ENCODE measurements at regions not wholly inside any gene's neighbourhood (a gene's known extent, or its start where the extent isn't known, plus 50 kb on each side); places are given as distances from the start of the nearest gene placed in this dataset.
"Not testable (repeated sequence)": the region's sequence is repeated elsewhere in the genome, so short reads cannot be mapped to it uniquely, and the experiment has no call there.

GRCh38 chr2:175847128-175847527, 154.9 kb downstream of the LNPK start:
- Histone ChIP-seq H3K4me3 (no peak overlapping the region), H3K27ac (no peak overlapping the region), H3K4me1 (no peaks in the 10 kb centered on the region), H3K9me3 (peaks cover 0 to 4% (median 0%) of the 10 kb centered on the region in 4 donors), H3K27me3 (no peaks in the 10 kb centered on the region), H3K36me3 (no peaks in the 10 kb centered on the region)
- peak in 1 of 2 donors; percentile 30 for DNase-seq
- no peak for TF ChIP-seq CTCF (IDR thresholded peaks at IDR 0.05)
- TF ChIP-seq POLR2AphosphoS5 (IDR thresholded peaks at IDR 0.05) = no peak
- TF ChIP-seq EP300 (IDR thresholded peaks at IDR 0.05) = no peak
- no peak for TF ChIP-seq POLR2A (IDR thresholded peaks at IDR 0.05)
- intact Hi-C loops (cut with DNase I; ENCODE audit: low total_unique reads) = no loop called here

- DNase-seq = no peak
- Histone ChIP-seq H3K4me1 (no peaks in the 10 kb centered on the region), H3K4me3 (no peak overlapping the region), H3K36me3 (no peaks in the 10 kb centered on the region), H3K27me3 (no peaks in the 10 kb centered on the region), H3K9me3 (peaks cover 0 to 4% (median 0%) of the 10 kb centered on the region in 4 donors), H3K27ac (no peak overlapping the region)
- intact Hi-C loops (cut with DNase I; ENCODE audit: low total_unique reads) = no loop called here
- no peak for TF ChIP-seq POLR2A (IDR thresholded peaks at IDR 0.05)
- no peak for TF ChIP-seq CTCF (IDR thresholded peaks at IDR 0.05)
- TF ChIP-seq EP300 (IDR thresholded peaks at IDR 0.05) = no peak
- TF ChIP-seq POLR2AphosphoS5 (IDR thresholded peaks at IDR 0.05) = no peak
- 53 to 65% (median 63%) methylated on average over 1 of the region's 1 CpG for WGBS, 5 donors
Observed at GRCh38 chr2:175844169-175844568, 157.9 kb downstream of the LNPK start.

- 59 to 69% (median 65%) methylated on average over 2 of the region's 2 CpGs for WGBS, 5 donors
- no peaks in the 10 kb centered on the region for H3K27me3 ChIP-seq
- H3K4me3 ChIP-seq = no peak overlapping the region
- TF ChIP-seq POLR2A (IDR thresholded peaks at IDR 0.05) = no peak
- no peak for TF ChIP-seq POLR2AphosphoS5 (IDR thresholded peaks at IDR 0.05)
- no peak for TF ChIP-seq EP300 (IDR thresholded peaks at IDR 0.05)
- no peak for TF ChIP-seq CTCF (IDR thresholded peaks at IDR 0.05)
- no peaks in the 10 kb centered on the region for H3K4me1 ChIP-seq
- peaks cover 0 to 4% (median 0%) of the 10 kb centered on the region in 4 donors for H3K9me3 ChIP-seq
- no peak for DNase-seq
- intact Hi-C loops (cut with DNase I; ENCODE audit: low total_unique reads) = no loop called here
- H3K27ac ChIP-seq = no peak overlapping the region
- no peaks in the 10 kb centered on the region for H3K36me3 ChIP-seq
Observed at GRCh38 chr2:175843625-175844024, 158.4 kb downstream of the LNPK start.

GRCh38 chr2:175842996-175843395, 159.1 kb downstream of the LNPK start:
- no peaks in the 10 kb centered on the region for H3K27me3 ChIP-seq
- H3K9me3 ChIP-seq = peaks cover 0 to 4% (median 0%) of the 10 kb centered on the region in 4 donors
- no peak overlapping the region for H3K4me3 ChIP-seq
- H3K4me1 ChIP-seq = no peaks in the 10 kb centered on the region
- 35 to 56% (median 52%) methylated on average over 3 of the region's 3 CpGs for WGBS, 5 donors
- TF ChIP-seq POLR2A (IDR thresholded peaks at IDR 0.05) = no peak
- no peak for TF ChIP-seq POLR2AphosphoS5 (IDR thresholded peaks at IDR 0.05)
- no peak for TF ChIP-seq CTCF (IDR thresholded peaks at IDR 0.05)
- TF ChIP-seq EP300 (IDR thresholded peaks at IDR 0.05) = no peak
- H3K27ac ChIP-seq = no peak overlapping the region
- intact Hi-C loops (cut with DNase I; ENCODE audit: low total_unique reads) = no loop called here
- DNase-seq = no peak
- H3K36me3 ChIP-seq = no peaks in the 10 kb centered on the region

- WGBS, 5 donors = 79 to 90% (median 82%) methylated on average over 3 of the region's 3 CpGs
- H3K27me3 ChIP-seq; DNase-seq; H3K27ac ChIP-seq; intact Hi-C loops (cut with DNase I; ENCODE audit: low total_unique reads); H3K9me3 ChIP-seq; H3K36me3 ChIP-seq; H3K4me3 ChIP-seq: not testable (repeated sequence)
- peaks cover 0 to 11% (median 0%) of the 10 kb centered on the region in 4 donors for H3K4me1 ChIP-seq
Observed at GRCh38 chr2:175840765-175841164, 161.3 kb downstream of the LNPK start.
